GM21576 (cell line): ENCODE measurements at regions not wholly inside any gene's neighbourhood (a gene's known extent, or its start where the extent isn't known, plus 50 kb on each side); places are given as distances from the start of the nearest gene placed in this dataset.

Experiments
- ATAC-seq: cut with Tn5 transposase; IDR thresholded peaks from one replicate; pipeline ENCODE4 v1.9.1; 2021; ENCODE audit warnings: mild to moderate bottlenecking, moderate library complexity; ENCODE audit not compliant: unreplicated experiment

- ATAC-seq = no peak
These were observed 524.4 kb downstream of the LMO7 start for GRCh38 chr13:76160506-76160905.

GRCh38 chr13:76157926-76158325, 521.8 kb downstream of the LMO7 start:
- no peak for ATAC-seq

- ATAC-seq = no peak
These were observed 517.1 kb downstream of the LMO7 start for GRCh38 chr13:76153239-76153638.

- no peak for ATAC-seq
These were observed 512.8 kb downstream of the LMO7 start for GRCh38 chr13:76148926-76149325.

GRCh38 chr13:76148374-76148773, 512.2 kb downstream of the LMO7 start:
- ATAC-seq = no peak

GRCh38 chr13:76132532-76132931, 496.4 kb downstream of the LMO7 start:
- no peak for ATAC-seq

GRCh38 chr13:76131551-76131950, 495.4 kb downstream of the LMO7 start:
- no peak for ATAC-seq

- no peak for ATAC-seq
These were observed 493.3 kb downstream of the LMO7 start for GRCh38 chr13:76129305-76130000.

- no peak for ATAC-seq
These were observed 491.8 kb downstream of the LMO7 start for GRCh38 chr13:76127922-76128321.

- ATAC-seq = no peak
These were observed 487.4 kb downstream of the LMO7 start for GRCh38 chr13:76123548-76123947.

GRCh38 chr13:76116751-76117360, 480.7 kb downstream of the LMO7 start:
- ATAC-seq = no peak

- ATAC-seq = no peak
These were observed 470.6 kb downstream of the LMO7 start for GRCh38 chr13:76106763-76107162.

GRCh38 chr13:76094645-76095044, 458.5 kb downstream of the LMO7 start:
- no peak for ATAC-seq

GRCh38 chr13:76091076-76091475, 454.9 kb downstream of the LMO7 start:
- ATAC-seq = no peak

- ATAC-seq = no peak
These were observed 450.6 kb downstream of the LMO7 start for GRCh38 chr13:76086729-76087128.

GRCh38 chr13:76067850-76068249, 431.7 kb downstream of the LMO7 start:
- no peak for ATAC-seq

- no peak for ATAC-seq
These were observed 417.1 kb downstream of the LMO7 start for GRCh38 chr13:76053181-76053580.

- no peak for ATAC-seq
These were observed 413.2 kb downstream of the LMO7 start for GRCh38 chr13:76049376-76049746.

- no peak for ATAC-seq
These were observed 412.7 kb downstream of the LMO7 start for GRCh38 chr13:76048675-76049375.

GRCh38 chr13:76048131-76048530, 412.0 kb downstream of the LMO7 start:
- no peak for ATAC-seq

- ATAC-seq = no peak
These were observed 407.7 kb downstream of the LMO7 start for GRCh38 chr13:76043874-76044273.
